Neural cell (in vitro differentiated cells): ENCODE measurements at regions not wholly inside any gene's neighbourhood (a gene's known extent, or its start where the extent isn't known, plus 50 kb on each side); places are given as distances from the start of the nearest gene placed in this dataset.

Experiments
- H2AFZ ChIP-seq: fragments of 200-600, 300-800 bp; sonication (generic), shearing (Covaris generic); 2 replicates; pipeline ENCODE4 v1.6.0; 2014; ENCODE audit warnings: low read depth, mild to moderate bottlenecking, antibody characterized with exemption, low read length, moderate library complexity
- H3F3A ChIP-seq: fragments of 200-600 bp; shearing (Covaris generic); 2 replicates; pipeline ENCODE4 v1.6.1; 2016; ENCODE audit warnings: mild to moderate bottlenecking, moderate library complexity, mixed read lengths, antibody characterized with exemption, low read length; ENCODE audit not compliant: insufficient read depth, poor library complexity, severe bottlenecking
- H3K27ac ChIP-seq: fragments of 200-600, 300-800 bp; sonication (generic), shearing (Covaris generic); 2 replicates; pipeline ENCODE4 v1.5.1; 2014; ENCODE audit warnings: mild to moderate bottlenecking, low read length, moderate library complexity
- H3K27me3 ChIP-seq: fragments of 300-800, 200-600 bp; sonication (generic), shearing (Covaris generic); 2 replicates; pipeline ENCODE4 v1.6.0; 2014; ENCODE audit warnings: mild to moderate bottlenecking, low read depth, low read length, moderate library complexity; ENCODE audit not compliant: insufficient read depth
- H3K36me3 ChIP-seq: fragments of 300-800, 200-600 bp; sonication (generic), shearing (Covaris generic); 2 replicates; pipeline ENCODE4 v1.5.1; 2014; ENCODE audit warnings: mild to moderate bottlenecking, antibody characterized with exemption, low read length, moderate library complexity; ENCODE audit not compliant: insufficient read depth
- H3K4me2 ChIP-seq: fragments of 300-800, 200-600 bp; sonication (generic), shearing (Covaris generic); 2 replicates; pipeline ENCODE4 v1.6.0; 2014; ENCODE audit warnings: mild to moderate bottlenecking, low read length
- H3K4me3 ChIP-seq: fragments of 300-800, 200-600 bp; sonication (generic), shearing (Covaris generic); 2 replicates; pipeline ENCODE4 v1.5.1; 2014; ENCODE audit warnings: mild to moderate bottlenecking, low read length, moderate library complexity
- H3K79me2 ChIP-seq: fragments of 200-600 bp; shearing (Covaris generic); replicated peaks from 2 replicates; pipeline ENCODE4 v1.6.0; 2014; ENCODE audit warnings: mild to moderate bottlenecking, low read length, moderate library complexity; ENCODE audit not compliant: insufficient read depth
- H3K9ac ChIP-seq: fragments of 300-800, 200-600 bp; sonication (generic), shearing (Covaris generic); 2 replicates; pipeline ENCODE4 v1.6.1; 2016; ENCODE audit warnings: mild to moderate bottlenecking, low read length, mixed read lengths
- H3K9me2 ChIP-seq: fragments of 200-600 bp; shearing (Covaris generic); 2 replicates; pipeline ENCODE4 v1.6.1; 2016; ENCODE audit warnings: mild to moderate bottlenecking, low read length, mixed read lengths; ENCODE audit not compliant: insufficient read depth
- H3K9me3 ChIP-seq: fragments of 200-600, 300-800 bp; sonication (generic), shearing (Covaris generic); 2 replicates; pipeline ENCODE4 v1.6.1; 2016; ENCODE audit warnings: mild to moderate bottlenecking, mixed run types, low read length, moderate library complexity, mixed read lengths
- H4K20me1 ChIP-seq: fragments of 200-600 bp; shearing (Covaris generic); 2 replicates; pipeline ENCODE4 v1.6.1; 2016; ENCODE audit warnings: mild to moderate bottlenecking, mixed run types; ENCODE audit not compliant: insufficient read depth
- CTCF ChIP-seq: fragments of 450-650 bp; IDR thresholded peaks from 2 replicates; pipeline ENCODE4 v1.5.1; 2014; ENCODE audit warnings: antibody characterized with exemption, mild to moderate bottlenecking, moderate library complexity; ENCODE audit not compliant: poor library complexity, severe bottlenecking
- EP300 ChIP-seq: fragments of 450-650 bp; conservative IDR thresholded peaks from 2 replicates; pipeline ENCODE4 v1.6.1; 2014; ENCODE audit warnings: antibody characterized with exemption, mild to moderate bottlenecking, moderate library complexity; ENCODE audit not compliant: poor library complexity, severe bottlenecking
- EZH2 ChIP-seq: fragments of 200-600, 300-800 bp; shearing (Covaris generic), sonication (generic); IDR thresholded peaks from 2 replicates; pipeline ENCODE4 v1.6.1; 2014; ENCODE audit warnings: antibody characterized with exemption, low read length, borderline replicate concordance, mild to moderate bottlenecking; ENCODE audit not compliant: insufficient read depth, poor library complexity, severe bottlenecking
- MXI1 ChIP-seq: fragments of 450-650 bp; conservative IDR thresholded peaks from 2 replicates; pipeline ENCODE4 v1.6.1; 2014; ENCODE audit warnings: antibody characterized with exemption, mild to moderate bottlenecking; ENCODE audit not compliant: poor library complexity, severe bottlenecking
- POLR2AphosphoS5 ChIP-seq: IDR thresholded peaks from 2 replicates; pipeline ENCODE4 v1.6.1; 2012
- RAD21 ChIP-seq: fragments of 450-650 bp; conservative IDR thresholded peaks from 2 replicates; pipeline ENCODE4 v1.6.1; 2014; ENCODE audit warnings: antibody characterized with exemption, mild to moderate bottlenecking, moderate library complexity
- REST ChIP-seq: IDR thresholded peaks from 2 replicates; pipeline ENCODE4 v1.6.1; 2012; ENCODE audit warnings: borderline replicate concordance
- SMC3 ChIP-seq: fragments of 450-650 bp; conservative IDR thresholded peaks from 2 replicates; pipeline ENCODE4 v1.6.1; 2014; ENCODE audit warnings: antibody characterized with exemption, mild to moderate bottlenecking, moderate library complexity; ENCODE audit not compliant: poor library complexity
- TAF1 ChIP-seq: IDR thresholded peaks from 2 replicates; pipeline ENCODE4 v1.6.1; 2012; ENCODE audit warnings: low read depth

- Histone ChIP-seq H3K9me3 (no peaks in the 10 kb centered on the region), H3K4me3 (no peak overlapping the region), H3K27me3 (no peaks in the 10 kb centered on the region), H3K79me2 (no peaks in the 10 kb centered on the region), H3K27ac (no peak overlapping the region), H3K36me3 (no peaks in the 10 kb centered on the region), H3F3A (no peaks in the 10 kb centered on the region), H2AFZ (no peak overlapping the region), H3K4me2 (no peak overlapping the region), H4K20me1 (no peaks in the 10 kb centered on the region), H3K9ac (no peak overlapping the region), H3K9me2 (no peaks in the 10 kb centered on the region)
- TF ChIP-seq EZH2 = no peak
- TF ChIP-seq MXI1 = no peak
- TF ChIP-seq POLR2AphosphoS5 = no peak
- TF ChIP-seq EP300 = no peak
- TF ChIP-seq RAD21 = no peak
- TF ChIP-seq CTCF = no peak
- no peak for TF ChIP-seq SMC3
- TF ChIP-seq REST = no peak
- TF ChIP-seq TAF1 = no peak
These were observed 977.8 kb upstream of the TENM3 start for GRCh38 chr4:181265370-181265769.

GRCh38 chr4:181271116-181271640 lies 972.0 kb upstream of the TENM3 start:
- H3K9me2 ChIP-seq = no peaks in the 10 kb centered on the region
- H2AFZ ChIP-seq = no peak overlapping the region
- no peak overlapping the region for H3K4me2 ChIP-seq
- H3F3A ChIP-seq = no peaks in the 10 kb centered on the region
- no peaks in the 10 kb centered on the region for H3K27me3 ChIP-seq
- H4K20me1 ChIP-seq = no peaks in the 10 kb centered on the region
- TF ChIP-seq MXI1 (no peak), SMC3 (no peak), EZH2 (no peak), EP300 (no peak), POLR2AphosphoS5 (no peak), TAF1 (no peak), CTCF (no peak), RAD21 (no peak), REST (no peak)
- no peak overlapping the region for H3K27ac ChIP-seq
- no peaks in the 10 kb centered on the region for H3K36me3 ChIP-seq
- H3K9me3 ChIP-seq = no peaks in the 10 kb centered on the region
- H3K9ac ChIP-seq = no peak overlapping the region
- no peaks in the 10 kb centered on the region for H3K79me2 ChIP-seq
- H3K4me3 ChIP-seq = no peak overlapping the region
